Brain microvascular endothelial cell (primary cell): ENCODE measurements at regions not wholly inside any gene's neighbourhood (a gene's known extent, or its start where the extent isn't known, plus 50 kb on each side); places are given as distances from the start of the nearest gene placed in this dataset.

Source experiments
- DNase-seq: peaks from one replicate; pipeline ENCODE4 v3.0.0-alpha.2; 2020
- H3K27ac ChIP-seq: fragments of 250-450 bp; sonication (Bioruptor Pico); 2 replicates; pipeline ENCODE4 v1.5.1; 2020; ENCODE audit warnings: mild to moderate bottlenecking, moderate library complexity
- H3K27me3 ChIP-seq: fragments of 250-450 bp; sonication (Bioruptor Pico); replicated peaks from 2 replicates; pipeline ENCODE4 v1.5.1; 2020; ENCODE audit warnings: mild to moderate bottlenecking
- H3K36me3 ChIP-seq: fragments of 250-450 bp; sonication (Bioruptor Pico); replicated peaks from 2 replicates; pipeline ENCODE4 v1.5.1; 2020; ENCODE audit warnings: mild to moderate bottlenecking
- H3K4me3 ChIP-seq: 2 replicates; pipeline ENCODE4 v1.5.1; 2011; ENCODE audit warnings: low read depth, mild to moderate bottlenecking, control low read depth, low read length, moderate library complexity
- CTCF ChIP-seq: IDR thresholded peaks from 2 replicates; pipeline ENCODE4 v1.5.1; 2011; ENCODE audit warnings: low read depth, mild to moderate bottlenecking, moderate library complexity, low read length, control low read depth, inconsistent platforms; ENCODE audit errors: missing control alignments
- in situ Hi-C: cut with HindIII; loops from 2 replicates; pipeline ENCODE4 v1.10.0; 2017; ENCODE audit warnings: low sequenced_read_pairs, low pct_ligation_motif_present

GRCh38 chr3:13227315-13228165 lies 154.3 kb upstream of the IQSEC1 start:
- in situ Hi-C loops = no loop called here
- TF ChIP-seq CTCF = no peak
- H3K27ac ChIP-seq = no peak overlapping the region
- H3K4me3 ChIP-seq = no peak overlapping the region
- no peaks in the 10 kb centered on the region for H3K36me3 ChIP-seq
- no peak for DNase-seq
- H3K27me3 ChIP-seq = peaks cover 4% of the 10 kb centered on the region

GRCh38 chr3:13224967-13225366 lies 151.7 kb upstream of the IQSEC1 start:
- no peaks in the 10 kb centered on the region for H3K36me3 ChIP-seq
- TF ChIP-seq CTCF = no peak
- DNase-seq = no peak
- no peak overlapping the region for H3K4me3 ChIP-seq
- in situ Hi-C loops = no loop called here
- no peaks in the 10 kb centered on the region for H3K27me3 ChIP-seq
- no peak overlapping the region for H3K27ac ChIP-seq

- no peak for DNase-seq
- in situ Hi-C loops = no loop called here
- Histone ChIP-seq H3K4me3 (no peak overlapping the region), H3K36me3 (no peaks in the 10 kb centered on the region), H3K27ac (no peak overlapping the region), H3K27me3 (no peaks in the 10 kb centered on the region)
- TF ChIP-seq CTCF = no peak
Observed at GRCh38 chr3:13223574-13224237, 150.5 kb upstream of the IQSEC1 start.

GRCh38 chr3:13222891-13223573 lies 149.8 kb upstream of the IQSEC1 start:
- Histone ChIP-seq H3K36me3 (no peaks in the 10 kb centered on the region), H3K27me3 (no peaks in the 10 kb centered on the region), H3K4me3 (no peak overlapping the region), H3K27ac (no peak overlapping the region)
- no peak for TF ChIP-seq CTCF
- in situ Hi-C loops = no loop called here
- no peak for DNase-seq

GRCh38 chr3:13222131-13222530 lies 148.9 kb upstream of the IQSEC1 start:
- Histone ChIP-seq H3K27ac (no peak overlapping the region), H3K27me3 (no peaks in the 10 kb centered on the region), H3K36me3 (no peaks in the 10 kb centered on the region), H3K4me3 (no peak overlapping the region)
- DNase-seq = no peak
- no peak for TF ChIP-seq CTCF
- in situ Hi-C loops = no loop called here
